NCI-H526 treated with DMSO at 0.1 percent for 48 hours (cell line): ENCODE measurements at regions not wholly inside any gene's neighbourhood (a gene's known extent, or its start where the extent isn't known, plus 50 kb on each side); places are given as distances from the start of the nearest gene placed in this dataset.
"Not testable (repeated sequence)": the region's sequence is repeated elsewhere in the genome, so short reads cannot be mapped to it uniquely, and the experiment has no call there.

Source experiments
- DNase-seq: peaks from one replicate; lab custom pipeline; 2025; lab: John Stamatoyannopoulos, UW

DNA sequence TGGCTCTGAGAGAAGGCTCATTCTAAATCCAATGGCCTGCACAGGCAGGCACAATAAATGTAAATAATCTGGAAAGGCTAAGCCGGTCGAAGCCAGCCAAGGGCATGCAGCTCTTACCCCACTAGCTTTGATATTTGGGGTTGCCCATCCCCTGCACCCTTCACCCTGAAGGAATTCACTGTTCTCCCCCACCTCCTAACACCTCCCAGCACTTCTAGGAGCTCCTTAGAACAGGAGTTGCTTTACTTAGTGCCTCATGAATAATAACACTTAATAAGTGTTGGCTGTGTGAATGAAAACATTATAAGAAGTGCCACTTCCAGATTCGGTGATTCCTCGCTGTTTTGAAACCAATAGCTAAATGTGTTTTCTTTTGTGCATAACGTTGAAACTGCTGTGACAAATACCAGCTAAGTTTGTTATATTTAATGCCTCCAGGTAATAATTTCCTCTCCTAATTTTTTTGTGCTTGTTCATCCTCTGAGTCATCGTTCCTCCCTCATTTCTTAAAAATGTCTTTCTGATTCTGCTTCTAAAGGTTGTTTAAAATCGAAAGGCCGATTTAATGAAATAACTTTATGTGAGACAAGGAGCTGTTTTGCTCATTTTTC is 458.8 kb downstream of the METTL4 start:
- DNase-seq, result no peak

DNA sequence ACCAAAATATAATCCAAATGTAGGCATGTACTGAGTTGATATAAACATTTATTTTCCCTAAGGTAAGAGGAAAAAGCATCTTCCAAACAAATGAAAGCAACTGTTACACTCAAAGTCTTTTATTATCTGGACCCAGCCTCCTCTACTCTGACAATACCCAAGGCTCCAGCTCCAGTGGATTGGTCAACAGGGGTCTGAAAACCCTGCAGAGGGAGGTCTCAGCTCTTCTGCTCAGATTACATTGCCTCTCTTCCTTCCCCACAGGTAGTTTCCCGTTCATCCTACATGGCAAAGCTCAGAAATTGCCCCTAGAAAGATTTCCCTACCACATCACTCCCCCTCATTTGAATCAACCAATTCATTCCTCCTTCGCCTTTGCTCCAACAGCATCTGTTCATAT is 457.0 kb downstream of the METTL4 start:
- DNase-seq, result no peak

DNA sequence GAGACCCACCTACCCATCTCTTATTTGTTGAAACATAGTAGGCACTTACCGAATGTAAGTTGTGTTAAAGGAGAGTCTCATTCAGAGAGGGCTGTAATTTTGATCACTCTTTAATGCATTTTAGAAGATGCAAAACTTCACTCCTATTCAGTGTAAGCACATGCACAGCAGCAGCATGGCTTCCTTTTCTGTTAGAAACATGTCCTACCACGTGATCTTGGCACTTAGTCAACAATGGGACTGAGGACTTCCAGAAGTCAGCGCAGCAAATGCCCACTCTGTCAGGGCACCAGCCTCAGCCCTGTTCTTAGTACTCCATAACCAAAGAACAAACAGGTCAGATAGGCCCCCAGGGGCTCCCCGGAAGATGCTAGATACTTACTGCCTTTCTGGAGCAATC is 456.5 kb downstream of the METTL4 start:
- DNase-seq, result no peak

DNA sequence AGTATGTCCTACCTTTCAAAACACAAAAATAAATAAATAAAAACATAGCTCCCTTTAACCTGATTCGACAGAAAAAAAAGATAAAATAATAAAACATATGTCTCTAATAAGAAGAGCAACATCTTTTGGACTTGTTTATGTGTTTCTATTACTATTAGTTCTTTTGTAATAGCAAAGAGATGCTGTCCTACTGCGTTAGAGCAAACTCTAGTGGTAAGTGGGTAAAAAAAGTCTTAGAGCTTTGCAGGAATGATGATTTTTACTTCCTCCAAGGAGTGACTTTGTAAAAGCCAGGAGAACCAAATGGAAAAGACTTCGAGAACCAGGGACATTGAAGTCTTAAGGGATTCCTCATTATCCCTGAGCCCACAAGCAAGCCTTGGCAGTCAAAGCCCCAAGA is 450.1 kb downstream of the METTL4 start:
- no peak for DNase-seq

DNA sequence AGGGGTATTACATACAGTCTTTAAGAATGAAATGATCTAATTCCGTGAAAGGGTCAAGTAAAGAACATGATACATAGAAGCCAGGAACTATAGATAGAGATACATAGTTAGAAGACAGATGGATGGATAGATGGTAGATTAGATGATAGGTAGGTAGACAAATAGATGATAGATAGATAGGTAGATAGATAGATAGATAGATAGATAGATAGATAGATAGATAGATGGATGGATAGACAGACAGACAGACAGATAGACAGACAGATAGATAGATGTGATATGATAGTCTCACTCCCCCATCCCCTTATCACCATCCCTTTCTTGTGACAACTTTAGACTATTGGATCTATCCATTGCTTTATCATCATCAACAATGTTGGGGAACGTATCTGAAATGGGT is 448.2 kb downstream of the METTL4 start:
- no peak for DNase-seq

DNA sequence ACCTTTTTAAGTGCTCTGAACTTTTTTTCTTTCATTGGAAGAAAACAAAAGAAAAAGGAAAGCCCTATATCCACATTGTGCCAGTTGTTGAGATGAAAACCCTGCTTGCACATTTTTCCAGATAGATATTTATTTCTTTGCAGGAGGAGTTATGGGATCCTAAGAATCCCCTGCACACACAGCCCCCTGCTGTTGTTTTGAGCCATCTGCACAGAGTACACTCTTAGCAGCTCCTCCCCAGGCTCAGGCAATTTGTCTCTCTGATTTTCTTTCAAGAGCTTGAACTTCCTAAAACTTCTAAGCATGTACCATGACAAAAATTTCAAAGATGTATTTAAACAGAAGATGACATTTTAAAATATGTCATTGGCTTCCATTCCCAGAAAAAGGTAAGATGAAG is 436.9 kb downstream of the METTL4 start:
- DNase-seq, result no peak

DNA sequence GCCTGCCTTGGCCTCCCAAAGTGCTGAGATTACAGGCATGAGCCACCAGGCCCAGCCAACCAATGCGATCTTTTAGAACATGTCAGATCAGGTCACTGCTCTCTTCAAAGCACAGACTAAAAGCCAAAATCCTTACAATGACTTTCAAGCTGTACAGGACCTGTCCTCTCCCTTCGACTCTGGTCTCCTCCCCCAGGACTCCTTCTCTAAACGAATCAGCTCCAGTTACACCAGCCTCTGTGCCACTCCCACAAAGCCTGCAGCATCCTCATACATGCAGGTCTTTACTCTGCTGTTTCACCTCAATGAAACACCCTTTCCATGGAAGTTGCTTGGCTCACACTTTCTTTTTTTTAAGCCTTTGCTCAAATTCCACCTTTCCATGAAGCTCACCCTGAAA is 436.0 kb downstream of the METTL4 start:
- DNase-seq, result no peak

DNA sequence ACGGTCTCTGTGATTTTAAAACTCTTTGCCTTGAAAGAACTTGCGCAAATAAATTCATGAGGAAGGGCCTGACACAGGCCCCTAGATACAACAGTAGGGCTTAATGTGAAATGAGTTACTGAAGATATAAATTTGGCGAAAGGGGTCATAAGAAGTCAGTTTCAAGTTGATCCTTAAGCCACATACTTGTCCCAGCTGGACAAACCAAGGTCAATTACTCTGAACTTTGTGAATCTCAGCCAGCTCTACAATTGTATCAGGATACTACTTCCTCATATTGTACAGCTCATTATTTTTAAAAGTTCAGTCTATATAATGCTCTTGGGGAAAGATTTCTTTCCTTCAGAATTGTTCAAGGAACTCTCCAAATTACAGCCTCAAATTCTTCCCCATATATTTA is 432.8 kb downstream of the METTL4 start:
- DNase-seq, result no peak

DNA sequence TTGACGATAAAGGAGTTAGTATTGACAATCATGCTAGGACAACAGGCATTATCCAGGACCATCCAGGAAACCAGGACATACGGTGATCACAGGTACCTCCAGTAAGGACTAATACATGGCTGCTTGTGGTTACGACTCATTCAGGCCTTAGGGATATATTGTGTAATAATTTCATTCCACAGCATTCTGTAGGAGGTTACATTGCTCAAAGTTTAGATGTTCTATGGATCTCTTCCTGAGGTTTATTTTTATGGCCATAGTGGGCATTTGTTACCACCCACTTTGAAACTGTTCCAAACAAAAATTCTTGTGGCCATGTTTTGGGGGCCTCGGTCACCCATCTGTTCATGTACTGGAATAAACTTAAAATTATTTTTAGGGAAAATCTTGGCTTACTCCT is 431.6 kb downstream of the METTL4 start:
- DNase-seq, result no peak

DNA sequence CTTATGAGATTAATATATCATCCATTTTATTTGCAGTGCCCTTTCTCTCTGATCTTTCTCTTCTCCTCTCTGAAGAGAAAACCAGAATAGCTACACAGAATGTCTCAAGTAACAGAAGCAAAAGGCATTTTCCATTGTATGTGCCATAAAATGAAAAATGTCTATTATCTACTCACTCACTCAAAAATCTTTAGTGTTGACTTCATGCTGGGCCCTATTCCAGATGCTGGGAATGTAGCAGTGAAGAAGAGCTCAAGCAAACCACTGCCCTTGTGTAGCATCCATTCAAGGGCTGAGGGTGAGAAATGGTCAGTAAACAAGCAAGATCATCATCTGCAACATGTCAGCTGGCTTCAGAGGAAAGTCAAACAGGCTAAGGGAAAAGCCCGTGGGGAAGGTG is 427.7 kb downstream of the METTL4 start:
- no peak for DNase-seq

DNA sequence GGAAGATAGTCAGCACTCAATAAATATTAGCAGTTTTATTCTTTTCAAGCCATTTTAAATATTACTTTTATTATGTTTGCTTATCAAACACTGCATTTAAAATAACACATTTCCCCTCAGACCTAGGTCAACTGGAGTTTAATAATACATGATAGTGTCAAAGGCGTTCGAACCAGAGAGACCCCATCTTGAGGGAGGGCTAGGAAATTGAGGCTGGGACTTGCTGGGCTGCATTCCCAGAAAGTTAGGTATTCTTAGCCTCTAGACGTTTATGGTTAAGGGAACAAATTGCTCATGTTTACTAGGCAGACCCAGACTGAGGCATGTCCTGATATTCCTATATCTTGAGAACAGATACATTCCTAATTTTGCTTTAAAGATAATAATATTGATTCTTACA is 426.5 kb downstream of the METTL4 start:
- no peak for DNase-seq

DNA sequence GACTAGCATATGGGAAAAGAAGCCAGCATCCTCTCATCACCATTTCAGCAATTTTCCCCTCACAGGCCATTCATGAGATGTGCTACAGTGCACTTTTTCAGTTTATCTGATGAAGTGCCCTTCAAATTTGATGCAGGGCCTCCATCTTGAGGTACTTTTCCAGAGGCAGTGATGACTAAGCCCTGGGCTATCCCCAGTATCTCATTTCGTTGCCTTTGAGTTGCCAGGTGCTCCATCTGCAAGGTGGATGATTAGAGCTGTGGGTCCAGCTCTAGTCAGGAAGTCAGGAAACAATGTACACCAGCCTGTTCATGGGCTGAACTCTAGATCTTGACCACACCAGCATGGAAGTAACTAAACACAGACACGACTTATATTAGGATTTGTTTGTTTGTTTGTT is 425.2 kb downstream of the METTL4 start:
- no peak for DNase-seq

DNA sequence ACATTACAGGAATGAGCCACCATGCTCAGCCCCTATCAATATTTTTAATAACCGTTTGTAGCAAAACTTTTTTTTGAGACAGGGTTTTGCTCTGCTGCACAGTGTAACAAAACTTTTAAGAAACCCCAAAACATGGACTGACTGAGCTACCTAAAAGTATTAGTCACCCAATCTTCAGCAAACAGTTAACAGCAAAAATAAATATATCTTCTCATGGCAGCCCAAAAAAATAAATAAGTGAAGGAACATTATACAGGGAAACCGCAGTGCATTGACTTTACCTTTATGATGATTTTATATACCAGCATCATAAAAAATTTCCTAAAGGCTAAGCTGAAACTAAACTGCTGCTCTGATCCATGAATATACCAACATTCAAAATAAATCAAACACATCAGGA is 424.6 kb downstream of the METTL4 start:
- no peak for DNase-seq

DNA sequence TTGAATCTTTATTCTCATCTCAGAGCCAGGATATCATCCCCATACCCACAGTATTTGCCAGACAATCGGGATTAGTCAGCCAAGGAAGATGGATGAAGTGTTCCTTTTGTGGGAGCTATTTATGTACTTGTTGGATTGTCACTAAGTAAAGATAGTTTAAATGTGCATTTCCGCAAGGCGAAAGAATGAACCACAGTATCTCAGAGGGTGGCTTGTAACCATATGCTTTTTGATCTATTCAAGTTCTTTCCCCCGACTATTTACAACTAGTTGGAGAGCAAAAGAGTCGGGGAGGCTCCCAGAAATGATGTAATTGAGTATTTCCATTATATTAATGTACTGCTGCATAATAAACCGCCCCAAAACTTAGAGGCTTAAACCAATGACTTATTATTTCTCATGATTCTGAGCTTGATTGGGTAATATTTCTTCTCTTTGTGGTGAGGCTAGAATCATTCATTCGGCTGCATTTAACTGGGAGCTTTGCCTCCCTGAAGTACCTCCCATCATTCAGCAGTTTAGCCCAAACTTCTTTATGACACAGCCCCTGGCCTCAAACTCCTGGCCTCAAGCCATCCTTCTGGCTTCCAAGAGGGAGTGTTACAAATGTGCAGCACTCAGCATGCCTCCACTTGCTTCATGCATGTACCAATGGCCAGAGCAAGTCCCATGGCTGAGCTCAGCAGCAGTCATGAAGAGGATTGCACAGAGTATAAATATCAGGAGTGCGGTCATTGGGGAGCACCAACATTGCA is 423.7 kb downstream of the METTL4 start:
- DNase-seq, result no peak

DNA sequence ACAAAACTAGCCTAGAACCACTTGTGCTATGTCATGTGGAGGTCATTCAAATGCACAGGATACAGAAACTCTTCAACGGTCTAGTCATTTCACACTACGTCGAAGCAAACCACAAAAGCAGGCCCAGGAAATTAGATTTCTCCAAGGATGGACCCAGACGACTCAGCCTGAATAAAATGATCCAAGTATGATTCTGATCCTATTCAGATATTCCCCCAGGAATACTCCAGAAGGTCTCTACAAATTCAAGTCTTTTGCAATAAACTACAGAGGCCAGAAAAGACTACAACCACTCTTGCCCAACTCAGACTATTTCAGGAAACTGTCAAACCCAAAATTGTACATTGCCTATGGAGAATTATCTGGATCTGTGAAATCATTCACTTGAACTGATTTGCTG is 422.5 kb downstream of the METTL4 start:
- DNase-seq, result no peak

DNA sequence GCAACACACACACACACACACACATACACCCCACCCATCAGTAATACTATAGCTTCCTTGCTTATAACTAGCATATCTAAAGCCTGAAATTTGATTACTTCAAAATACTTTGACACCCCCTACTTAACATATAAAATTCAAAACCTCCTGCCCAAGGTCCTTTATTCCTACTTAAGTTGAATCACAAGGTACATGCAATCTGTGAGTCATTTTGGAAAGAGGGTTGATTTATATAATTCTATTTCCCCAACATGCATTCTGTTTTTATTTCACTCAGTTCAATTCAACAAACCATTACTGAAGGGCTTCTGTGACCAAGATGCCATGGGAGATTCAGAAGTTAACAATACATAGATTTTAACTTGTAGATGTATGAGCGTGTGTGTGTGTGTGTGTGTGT is 420.7 kb downstream of the METTL4 start:
- no peak for DNase-seq

DNA sequence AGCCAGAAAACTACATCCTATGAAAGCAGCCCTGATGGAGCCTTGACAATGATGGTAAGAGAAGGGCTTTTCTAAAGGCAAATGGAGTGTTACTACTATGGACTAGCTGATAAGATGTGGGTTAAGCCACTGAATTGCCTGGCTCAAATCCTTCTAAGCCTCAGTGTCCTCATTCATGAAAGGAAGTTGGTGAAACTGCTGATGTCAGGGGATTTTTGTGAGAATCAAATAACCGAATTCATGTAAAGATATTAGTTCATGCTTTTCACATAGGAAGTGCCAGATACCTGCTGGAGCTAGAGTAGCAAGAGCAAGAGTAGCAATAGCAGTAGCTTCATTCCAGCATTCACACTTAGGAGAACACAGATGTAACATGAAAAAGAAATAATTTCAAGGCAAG is 417.0 kb downstream of the METTL4 start:
- DNase-seq, result no peak

DNA sequence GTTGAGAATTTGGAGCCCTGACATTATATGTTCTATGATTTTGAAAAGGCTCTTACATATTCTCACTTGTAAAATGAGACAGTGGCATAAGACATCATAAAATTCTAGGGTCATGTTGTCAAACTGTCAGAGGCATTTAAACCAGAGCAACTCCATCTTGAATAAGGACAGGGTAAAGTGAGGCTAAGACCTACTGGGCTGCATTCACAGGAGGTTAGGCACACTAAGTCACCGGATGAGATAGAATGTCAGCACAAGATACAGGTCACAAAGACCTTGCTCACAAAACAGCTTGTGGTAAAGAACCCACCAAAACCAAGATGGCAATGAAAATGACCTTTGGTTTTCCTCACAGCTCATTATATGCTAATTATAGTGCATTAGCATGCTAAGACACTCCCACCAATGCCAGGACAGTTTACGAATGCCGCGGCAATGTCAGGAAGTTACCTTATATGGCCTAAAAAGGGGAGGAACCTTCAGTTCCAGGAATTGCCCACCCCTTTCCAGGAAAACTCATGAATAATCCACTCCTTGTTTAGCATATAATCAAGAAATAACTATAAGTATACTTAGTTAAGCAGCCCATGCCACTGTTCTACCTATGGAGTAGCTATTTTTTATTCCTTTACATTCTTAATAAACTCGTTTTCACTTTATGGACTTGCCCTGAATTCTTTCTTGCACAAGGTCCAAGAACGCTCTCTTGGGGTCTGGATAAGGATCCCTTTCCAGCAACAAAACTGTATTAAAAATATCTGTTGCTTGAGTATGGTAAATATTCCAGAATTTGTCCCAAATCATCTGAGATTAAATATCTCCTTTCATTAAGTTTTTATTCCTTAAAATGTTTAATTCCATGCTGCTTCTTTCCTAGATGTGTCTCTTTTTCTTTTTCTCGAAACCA is 406.4 kb downstream of the METTL4 start:
- no peak for DNase-seq

DNA sequence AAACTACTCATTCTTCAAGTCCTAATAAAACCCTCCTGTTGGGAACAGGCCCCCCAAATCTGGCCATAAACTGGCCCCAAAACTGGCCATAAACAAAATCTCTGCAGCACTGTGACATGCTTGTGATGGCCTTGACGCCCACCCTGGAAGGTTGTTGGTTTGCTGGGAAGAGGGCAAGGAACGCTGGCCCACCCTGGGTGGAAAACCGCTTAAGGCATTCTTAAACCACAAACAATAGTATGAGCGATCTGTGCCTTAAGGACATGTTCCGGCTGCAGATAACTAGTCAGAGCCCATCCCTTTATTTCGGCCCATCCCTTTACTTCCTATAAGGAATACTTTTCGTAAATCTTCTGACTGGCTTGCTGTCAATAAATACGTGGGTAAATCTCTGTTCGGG is 404.4 kb downstream of the METTL4 start:
- not testable (repeated sequence) for DNase-seq

DNA sequence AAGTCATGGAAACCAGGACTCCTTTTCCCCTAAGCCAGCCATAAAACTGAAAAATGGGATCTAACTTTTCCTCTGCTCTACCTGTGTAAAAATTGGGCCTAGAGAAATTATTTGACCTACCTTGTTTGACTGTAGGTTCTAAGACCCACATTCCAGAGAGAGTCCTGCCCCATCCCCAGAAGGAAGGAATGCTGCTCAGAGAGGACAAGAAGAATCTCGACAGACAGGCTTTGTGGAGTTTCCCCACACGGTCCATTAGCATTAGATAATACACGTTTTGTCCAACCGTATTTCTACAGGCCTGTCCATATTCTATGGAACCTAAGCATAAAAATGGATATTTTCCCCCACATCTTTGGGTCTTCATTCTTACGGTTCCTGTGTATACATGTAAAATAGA is 403.3 kb downstream of the METTL4 start:
- no peak for DNase-seq

DNA sequence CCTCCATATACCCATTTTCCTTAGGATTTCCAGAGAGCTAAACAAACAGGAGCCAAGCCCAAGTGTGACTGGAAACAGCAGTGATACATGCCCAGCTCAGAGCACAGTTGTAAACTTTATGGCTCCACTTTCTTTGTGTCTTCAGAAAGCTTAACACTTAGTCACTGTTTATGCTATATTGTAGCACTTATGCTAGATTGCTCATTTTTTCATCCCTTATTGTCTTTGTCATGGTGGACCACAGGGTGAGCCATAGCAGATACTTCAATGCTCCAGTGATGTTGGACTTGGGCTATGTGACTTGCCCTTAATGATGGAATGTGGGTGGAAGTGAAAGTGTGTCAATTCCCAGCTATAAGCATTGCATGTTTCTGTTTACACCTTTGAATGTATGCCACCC is 401.6 kb downstream of the METTL4 start:
- no peak for DNase-seq

DNA sequence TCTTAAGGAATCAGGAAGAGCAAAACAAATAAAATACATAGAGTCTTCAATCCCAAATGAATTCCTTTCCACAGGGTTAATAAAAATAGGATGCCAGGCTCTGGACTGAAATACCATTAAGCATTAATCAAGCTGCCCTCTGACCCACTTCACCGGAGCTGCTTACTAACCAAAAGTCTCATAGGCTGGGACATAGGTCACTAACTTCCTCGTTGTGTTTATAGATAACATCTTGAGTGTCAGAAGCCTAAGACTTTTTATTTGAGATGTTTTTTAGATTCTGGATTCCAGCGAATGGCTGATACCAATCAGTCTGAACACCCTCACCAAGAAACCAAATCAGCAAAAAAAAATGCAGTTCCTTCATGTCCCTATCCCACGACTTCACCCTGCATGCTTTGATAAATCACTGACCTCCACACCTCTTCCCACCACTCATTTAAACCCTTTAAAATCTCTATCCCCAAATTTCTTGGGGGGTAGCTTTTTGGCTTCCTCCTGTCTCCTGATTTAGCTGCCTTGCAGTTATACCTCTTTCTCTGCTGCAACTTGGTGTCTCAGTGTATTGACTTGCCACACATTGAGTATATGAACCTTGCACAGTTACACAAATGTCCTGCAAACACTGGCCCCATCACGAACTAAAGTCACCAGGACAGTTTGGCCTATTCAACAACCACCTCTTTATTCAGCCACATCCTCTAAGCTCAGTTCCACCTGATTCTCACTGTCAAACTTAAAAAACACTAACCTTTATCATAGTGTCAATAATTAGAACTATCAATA is 399.3 kb downstream of the METTL4 start:
- no peak for DNase-seq
